AG04449 (cell line): ENCODE measurements at regions not wholly inside any gene's neighbourhood (a gene's known extent, or its start where the extent isn't known, plus 50 kb on each side); places are given as distances from the start of the nearest gene placed in this dataset.

Experiments used
- CTCF ChIA-PET: fragments of 350-600 bp; formaldehyde crosslinking; extraction: SDS; loops from one replicate; lab custom pipeline; 2021; ENCODE audit warnings: antibody characterized with exemption; lab: Yijun Ruan, JAX
- POLR2A ChIA-PET: fragments of 400-600, 350-600 bp; formaldehyde crosslinking; extraction: SDS; loops from one replicate; lab custom pipeline; 2020; ENCODE audit warnings: antibody characterized with exemption, inconsistent platforms; lab: Yijun Ruan, JAX
- DNase-seq: peaks from one replicate; pipeline ENCODE4 v3.0.0-alpha.2; 2010; ENCODE audit warnings: low read depth, low spot score
- H3K4me3 ChIP-seq: 2 replicates; pipeline ENCODE4 v1.5.1; 2011; ENCODE audit warnings: low read depth, mild to moderate bottlenecking, control low read depth, low read length
- TF ChIP-seq, protein P1 (sequence below): IDR thresholded peaks from one replicate; pipeline ENCODE4 v1.5.1; 2011; ENCODE audit warnings: mild to moderate bottlenecking, moderate library complexity, low read length, control low read depth, inconsistent platforms; ENCODE audit not compliant: insufficient read depth; ENCODE audit errors: missing control alignments

DNA sequence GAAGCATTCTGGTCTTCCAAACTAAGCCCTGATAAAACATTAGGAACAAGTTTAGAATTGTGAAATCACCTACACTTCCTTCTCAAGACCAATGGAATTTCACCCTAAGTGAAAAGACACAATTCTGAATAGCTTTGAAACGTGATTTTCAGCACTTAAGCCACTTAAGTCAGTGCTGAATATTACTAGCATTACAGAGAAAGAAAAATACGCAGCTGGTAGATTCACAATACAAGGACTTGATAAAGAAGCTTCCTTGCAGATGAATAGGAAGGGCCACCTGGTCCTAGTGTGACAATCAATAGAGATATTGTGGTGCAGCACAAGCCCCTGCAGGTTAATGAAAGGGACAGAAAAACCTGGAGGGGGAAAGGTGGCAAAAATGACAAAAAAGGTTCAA lies 353.1 kb upstream of the ALCAM start:
- no peak for DNase-seq
- no peak overlapping the region for H3K4me3 ChIP-seq
- CTCF ChIA-PET = no interaction called here
- POLR2A ChIA-PET = no interaction called here
- TF ChIP-seq, protein P1, sequence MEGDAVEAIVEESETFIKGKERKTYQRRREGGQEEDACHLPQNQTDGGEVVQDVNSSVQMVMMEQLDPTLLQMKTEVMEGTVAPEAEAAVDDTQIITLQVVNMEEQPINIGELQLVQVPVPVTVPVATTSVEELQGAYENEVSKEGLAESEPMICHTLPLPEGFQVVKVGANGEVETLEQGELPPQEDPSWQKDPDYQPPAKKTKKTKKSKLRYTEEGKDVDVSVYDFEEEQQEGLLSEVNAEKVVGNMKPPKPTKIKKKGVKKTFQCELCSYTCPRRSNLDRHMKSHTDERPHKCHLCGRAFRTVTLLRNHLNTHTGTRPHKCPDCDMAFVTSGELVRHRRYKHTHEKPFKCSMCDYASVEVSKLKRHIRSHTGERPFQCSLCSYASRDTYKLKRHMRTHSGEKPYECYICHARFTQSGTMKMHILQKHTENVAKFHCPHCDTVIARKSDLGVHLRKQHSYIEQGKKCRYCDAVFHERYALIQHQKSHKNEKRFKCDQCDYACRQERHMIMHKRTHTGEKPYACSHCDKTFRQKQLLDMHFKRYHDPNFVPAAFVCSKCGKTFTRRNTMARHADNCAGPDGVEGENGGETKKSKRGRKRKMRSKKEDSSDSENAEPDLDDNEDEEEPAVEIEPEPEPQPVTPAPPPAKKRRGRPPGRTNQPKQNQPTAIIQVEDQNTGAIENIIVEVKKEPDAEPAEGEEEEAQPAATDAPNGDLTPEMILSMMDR = no peak

DNA sequence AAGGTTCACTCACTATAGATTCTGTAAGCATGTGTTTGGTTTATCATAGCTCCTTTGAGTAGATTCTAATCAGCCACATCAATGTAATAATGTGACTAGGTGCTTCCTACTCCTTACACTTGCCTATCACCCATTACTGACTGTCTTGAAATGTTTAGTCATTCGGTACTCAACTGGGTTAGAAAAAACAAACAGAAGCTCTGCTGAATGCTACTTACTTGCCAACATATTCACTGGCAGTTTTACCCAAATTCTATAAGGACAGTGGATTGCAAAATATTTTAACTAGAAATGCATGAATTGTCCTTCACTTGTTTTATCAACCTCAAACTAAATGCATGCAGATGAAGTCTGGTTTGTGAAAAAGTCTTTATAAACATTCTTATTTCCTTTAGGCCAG lies 352.1 kb upstream of the ALCAM start:
- CTCF ChIA-PET = no interaction called here
- TF ChIP-seq, protein P1 = no peak
- no peak overlapping the region for H3K4me3 ChIP-seq
- POLR2A ChIA-PET = no interaction called here
- DNase-seq = peak; percentile 28

DNA sequence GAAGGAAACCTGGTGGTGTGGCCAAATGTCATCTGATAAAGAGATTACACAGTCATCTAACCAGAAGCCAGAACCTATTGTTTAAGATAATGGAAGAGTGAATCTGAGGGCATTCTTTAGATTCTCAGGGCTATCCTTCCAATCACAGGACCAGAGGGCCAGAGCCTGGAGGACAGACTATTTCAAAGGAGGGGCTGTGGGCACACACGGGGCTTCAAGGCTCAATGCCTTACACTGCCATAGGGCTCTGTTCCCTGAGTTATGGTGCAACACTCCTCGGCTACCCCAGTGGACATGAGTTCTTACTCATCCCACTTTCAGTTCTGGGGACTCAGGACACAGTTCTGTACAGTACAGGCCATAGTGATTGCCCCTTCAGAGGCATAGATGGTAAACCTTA lies 343.9 kb upstream of the ALCAM start:
- TF ChIP-seq, protein P1 = no peak

DNA sequence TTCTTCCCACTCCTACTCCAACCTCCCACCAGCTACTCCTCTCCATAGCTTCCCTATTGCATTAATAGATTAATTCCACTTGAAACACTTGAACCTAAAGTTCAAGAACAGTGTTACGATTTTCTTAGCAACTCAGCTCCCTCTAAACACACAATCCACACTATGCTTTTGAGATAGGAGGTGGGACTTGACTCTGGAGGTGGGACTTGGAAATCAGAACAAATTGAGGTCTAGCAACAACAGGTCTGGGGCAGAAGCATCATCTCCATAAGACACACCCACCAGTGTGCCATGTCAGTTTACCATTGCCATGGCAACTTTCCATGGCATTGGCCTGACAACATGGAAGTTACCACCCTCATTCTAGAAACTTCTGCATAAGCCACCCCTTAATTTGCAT lies 336.5 kb upstream of the ALCAM start:
- ChIA-PET CTCF (interaction anchor here (0.7 kb wide), 1 partner anchor 16 kb away, joined by 3 read pairs; no protein-coding TSS in a partner anchor), POLR2A (no interaction called here)
- DNase-seq = no peak
- TF ChIP-seq, protein P1 = no peak
- H3K4me3 ChIP-seq = no peak overlapping the region

More for the DNA sequence above, 343.9 kb upstream of the ALCAM start:
- no peak overlapping the region for H3K4me3 ChIP-seq
- POLR2A ChIA-PET = no interaction called here
- CTCF ChIA-PET = no interaction called here
- no peak for DNase-seq

DNA sequence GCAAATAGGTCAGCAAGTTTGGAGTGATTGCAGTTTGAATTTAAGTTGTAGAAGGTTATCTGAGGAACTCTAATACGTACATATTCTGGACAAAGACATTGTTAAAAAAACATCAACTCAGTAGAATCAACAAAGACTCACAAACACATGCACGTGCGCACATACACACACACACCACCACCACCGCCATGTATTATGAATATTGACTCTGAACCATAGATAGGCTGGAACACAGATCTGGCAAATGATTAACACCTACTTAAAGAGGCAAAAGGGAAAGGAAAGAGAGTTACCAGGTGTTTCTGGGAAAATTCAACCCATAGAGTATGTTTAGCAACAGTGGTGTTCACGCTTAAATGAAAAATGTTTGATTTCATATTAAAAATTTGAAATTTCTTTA lies 334.2 kb upstream of the ALCAM start:
- POLR2A ChIA-PET = no interaction called here

DNA sequence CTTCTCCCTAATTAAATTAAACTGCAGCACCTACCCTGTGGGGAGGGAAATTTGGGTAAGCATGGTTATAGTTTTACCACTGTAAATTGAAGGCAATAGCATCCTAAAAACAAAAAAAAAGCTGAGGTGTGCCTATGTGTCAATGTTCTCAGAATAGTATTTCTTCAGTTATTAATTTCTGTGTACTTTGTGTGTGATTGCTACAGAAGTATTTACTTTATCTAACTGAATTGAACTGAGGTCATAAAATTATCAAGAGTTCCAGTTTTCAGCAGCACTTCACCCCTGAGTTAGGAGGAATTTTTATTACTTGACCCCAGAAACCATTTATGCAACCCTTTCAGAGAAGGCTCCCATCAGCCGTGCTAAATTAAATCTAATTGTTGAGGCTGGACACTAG lies 333.6 kb upstream of the ALCAM start:
- H3K4me3 ChIP-seq = no peak overlapping the region
- ChIA-PET POLR2A (no interaction called here), CTCF (no interaction called here)
- DNase-seq = no peak
- TF ChIP-seq, protein P1 = no peak

More for the DNA sequence above, 334.2 kb upstream of the ALCAM start:
- no peak for DNase-seq
- CTCF ChIA-PET = no interaction called here
- TF ChIP-seq, protein P1 = no peak
- no peak overlapping the region for H3K4me3 ChIP-seq
